GM23338 (cell line): ENCODE measurements at regions not wholly inside any gene's neighbourhood (a gene's known extent, or its start where the extent isn't known, plus 50 kb on each side); places are given as distances from the start of the nearest gene placed in this dataset.

Source experiments
- ATAC-seq: fragments of 200-7000 bp; cut with Tn5 transposase; 3 replicates; pipeline ENCODE4 v1.9.1; 2020
- DNase-seq: peaks from one replicate; pipeline ENCODE4 v3.0.0-alpha.2; 2015; ENCODE audit warnings: low spot score
- H2AFZ ChIP-seq: fragments of 200-600 bp; sonication (generic); 2 replicates; pipeline ENCODE4 v1.8.0; 2016; ENCODE audit warnings: antibody characterized with exemption, mild to moderate bottlenecking, moderate library complexity
- H3F3A ChIP-seq: fragments of 200-600 bp; sonication (generic); replicated peaks from 2 replicates; pipeline ENCODE4 v1.8.0; 2017; ENCODE audit warnings: antibody characterized with exemption, mixed run types, low read depth
- H3K27ac ChIP-seq: fragments of 200-600 bp; sonication (generic); 2 replicates; pipeline ENCODE4 v1.6.1; 2016; ENCODE audit warnings: low read depth
- H3K27me3 ChIP-seq: fragments of 200-600 bp; sonication (generic); 2 replicates; pipeline ENCODE4 v1.8.0; 2016; ENCODE audit warnings: mild to moderate bottlenecking, mixed run types, moderate library complexity; ENCODE audit not compliant: insufficient read depth
- H3K36me3 ChIP-seq: fragments of 200-600 bp; sonication (generic); 2 replicates; pipeline ENCODE4 v1.8.0; 2016; ENCODE audit warnings: mild to moderate bottlenecking; ENCODE audit not compliant: insufficient read depth
- H3K4me1 ChIP-seq: fragments of 200-600 bp; sonication (generic); 2 replicates; pipeline ENCODE4 v1.8.0; 2016; ENCODE audit warnings: mild to moderate bottlenecking, moderate library complexity; ENCODE audit not compliant: insufficient read depth
- H3K4me2 ChIP-seq: fragments of 200-600 bp; sonication (generic); 2 replicates; pipeline ENCODE4 v1.7.1; 2017; ENCODE audit warnings: mixed run types
- H3K4me3 ChIP-seq: fragments of 200-600 bp; sonication (generic); 2 replicates; pipeline ENCODE4 v1.6.1; 2016; ENCODE audit warnings: mixed run types
- H3K79me2 ChIP-seq: fragments of 200-600 bp; sonication (generic); replicated peaks from 2 replicates; pipeline ENCODE4 v1.8.0; 2017; ENCODE audit warnings: mild to moderate bottlenecking; ENCODE audit not compliant: insufficient read depth
- H3K9me2 ChIP-seq: fragments of 200-600 bp; sonication (generic); 2 replicates; pipeline ENCODE4 v1.8.0; 2017; ENCODE audit not compliant: insufficient read depth
- H4K20me1 ChIP-seq: fragments of 200-600 bp; sonication (generic); replicated peaks from 2 replicates; pipeline ENCODE4 v1.8.0; 2017; ENCODE audit warnings: mild to moderate bottlenecking; ENCODE audit not compliant: insufficient read depth
- H3K27ac Mint-ChIP-seq: 2 replicates; pipeline ENCODE4 v1.8.0; 2020; ENCODE audit warnings: inconsistent platforms, mild to moderate bottlenecking, moderate library complexity, mixed read lengths
- H3K27me3 Mint-ChIP-seq: 3 replicates; pipeline ENCODE4 v1.8.0; 2022; ENCODE audit warnings: low read depth, mild to moderate bottlenecking, moderate library complexity, mixed read lengths, inconsistent platforms; ENCODE audit not compliant: insufficient read depth, poor library complexity
- H3K36me3 Mint-ChIP-seq: 3 replicates; pipeline ENCODE4 v1.8.0; 2021; ENCODE audit warnings: low read depth, mild to moderate bottlenecking, inconsistent platforms, moderate library complexity, mixed read lengths
- H3K4me1 Mint-ChIP-seq: 3 replicates; pipeline ENCODE4 v1.8.0; 2020; ENCODE audit warnings: mild to moderate bottlenecking, inconsistent platforms, mixed read lengths
- H3K4me3 Mint-ChIP-seq: 3 replicates; pipeline ENCODE4 v1.8.0; 2021; ENCODE audit warnings: moderate library complexity, mild to moderate bottlenecking, inconsistent platforms, mixed read lengths
- H3K9me3 Mint-ChIP-seq: 3 replicates; pipeline ENCODE4 v1.8.0; 2020; ENCODE audit warnings: moderate library complexity, mild to moderate bottlenecking, inconsistent platforms, mixed read lengths
- CREB1 ChIP-seq: fragments of 250-450 bp; sonication (Bioruptor Pico); IDR thresholded peaks from 2 replicates; pipeline ENCODE4 v1.5.0; 2020; ENCODE audit warnings: low read depth, mild to moderate bottlenecking, moderate library complexity
- CTCF ChIP-seq, 2 experiments: fragments of 200-600 bp in 1 of 2; sonication (generic) in 1 of 2; conservative IDR thresholded peaks; 2 replicates each; pipeline versions ENCODE4 v1.5.1 to v1.6.1; 2016 to 2017; ENCODE audit warnings: antibody characterized with exemption in 2 of 2, low read depth in 2 of 2, mild to moderate bottlenecking in 2 of 2, moderate library complexity in 1 of 2
- EZH2 ChIP-seq: fragments of 200-600 bp; sonication (generic); IDR thresholded peaks from one replicate; pipeline ENCODE4 v1.8.0; 2017; ENCODE audit warnings: antibody characterized with exemption, mild to moderate bottlenecking, low read depth; ENCODE audit not compliant: unreplicated experiment
- EZH2phosphoT487 ChIP-seq: fragments of 200-600 bp; sonication (generic); IDR thresholded peaks from one replicate; pipeline ENCODE4 v1.8.1; 2018; ENCODE audit warnings: antibody characterized with exemption; ENCODE audit not compliant: unreplicated experiment
- POLR2AphosphoS5 ChIP-seq: IDR thresholded peaks from 2 replicates; pipeline ENCODE4 v1.6.1; 2016; ENCODE audit warnings: antibody characterized with exemption, low read depth
- ZNF331 ChIP-seq: fragments of 250-450 bp; sonication (Bioruptor Pico); IDR thresholded peaks from 2 replicates; pipeline ENCODE4 v1.5.0; 2020; ENCODE audit warnings: low read depth, mild to moderate bottlenecking, moderate library complexity
- TF ChIP-seq, protein P1 (sequence below): fragments of 250-450 bp; sonication (Bioruptor Pico); IDR thresholded peaks from 2 replicates; pipeline ENCODE4 v1.5.0; 2020; ENCODE audit warnings: mild to moderate bottlenecking, moderate library complexity

DNA sequence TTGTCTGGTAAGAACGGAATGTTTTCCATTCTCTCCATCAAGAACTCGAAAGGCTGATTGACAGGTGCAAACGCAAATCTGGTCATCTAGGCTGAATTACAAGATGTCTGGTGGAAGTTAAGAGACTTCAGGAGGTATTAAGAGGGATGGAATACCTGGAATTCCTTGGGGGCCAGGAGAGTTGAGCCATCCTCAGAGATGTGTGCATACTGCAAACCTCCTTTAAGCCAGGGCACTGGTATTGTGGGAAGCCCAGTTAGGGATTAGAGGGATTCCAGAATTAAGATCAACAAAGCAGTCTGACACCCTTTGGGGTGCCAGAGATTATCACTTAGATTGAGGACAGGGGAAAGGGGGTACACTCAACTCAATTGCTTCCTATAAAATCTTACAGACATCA lies 151.4 kb downstream of the VCX3A start:
- Mint-ChIP-seq H3K27ac (no peak overlapping the region), H3K9me3 (no peaks in the 10 kb centered on the region), H3K4me1 (peaks cover 27% of the 10 kb centered on the region), H3K4me3 (no peak overlapping the region), H3K36me3 (no peaks in the 10 kb centered on the region), H3K27me3 (no peaks in the 10 kb centered on the region)
- peak; percentile 29 for DNase-seq
- no peak for ATAC-seq
- no peak overlapping the region for H3K4me2 ChIP-seq
- TF ChIP-seq CREB1 (CRISPR knock-in tag) (no peak), EZH2phosphoT487 (no peak), ZNF331 (CRISPR knock-in tag) (no peak), EZH2 (no peak), POLR2AphosphoS5 (no peak), CTCF (conservative IDR thresholded peaks at IDR 0.05; ENCODE audit: low read depth in 2 of 2) (no peak)
- TF ChIP-seq, protein P1, sequence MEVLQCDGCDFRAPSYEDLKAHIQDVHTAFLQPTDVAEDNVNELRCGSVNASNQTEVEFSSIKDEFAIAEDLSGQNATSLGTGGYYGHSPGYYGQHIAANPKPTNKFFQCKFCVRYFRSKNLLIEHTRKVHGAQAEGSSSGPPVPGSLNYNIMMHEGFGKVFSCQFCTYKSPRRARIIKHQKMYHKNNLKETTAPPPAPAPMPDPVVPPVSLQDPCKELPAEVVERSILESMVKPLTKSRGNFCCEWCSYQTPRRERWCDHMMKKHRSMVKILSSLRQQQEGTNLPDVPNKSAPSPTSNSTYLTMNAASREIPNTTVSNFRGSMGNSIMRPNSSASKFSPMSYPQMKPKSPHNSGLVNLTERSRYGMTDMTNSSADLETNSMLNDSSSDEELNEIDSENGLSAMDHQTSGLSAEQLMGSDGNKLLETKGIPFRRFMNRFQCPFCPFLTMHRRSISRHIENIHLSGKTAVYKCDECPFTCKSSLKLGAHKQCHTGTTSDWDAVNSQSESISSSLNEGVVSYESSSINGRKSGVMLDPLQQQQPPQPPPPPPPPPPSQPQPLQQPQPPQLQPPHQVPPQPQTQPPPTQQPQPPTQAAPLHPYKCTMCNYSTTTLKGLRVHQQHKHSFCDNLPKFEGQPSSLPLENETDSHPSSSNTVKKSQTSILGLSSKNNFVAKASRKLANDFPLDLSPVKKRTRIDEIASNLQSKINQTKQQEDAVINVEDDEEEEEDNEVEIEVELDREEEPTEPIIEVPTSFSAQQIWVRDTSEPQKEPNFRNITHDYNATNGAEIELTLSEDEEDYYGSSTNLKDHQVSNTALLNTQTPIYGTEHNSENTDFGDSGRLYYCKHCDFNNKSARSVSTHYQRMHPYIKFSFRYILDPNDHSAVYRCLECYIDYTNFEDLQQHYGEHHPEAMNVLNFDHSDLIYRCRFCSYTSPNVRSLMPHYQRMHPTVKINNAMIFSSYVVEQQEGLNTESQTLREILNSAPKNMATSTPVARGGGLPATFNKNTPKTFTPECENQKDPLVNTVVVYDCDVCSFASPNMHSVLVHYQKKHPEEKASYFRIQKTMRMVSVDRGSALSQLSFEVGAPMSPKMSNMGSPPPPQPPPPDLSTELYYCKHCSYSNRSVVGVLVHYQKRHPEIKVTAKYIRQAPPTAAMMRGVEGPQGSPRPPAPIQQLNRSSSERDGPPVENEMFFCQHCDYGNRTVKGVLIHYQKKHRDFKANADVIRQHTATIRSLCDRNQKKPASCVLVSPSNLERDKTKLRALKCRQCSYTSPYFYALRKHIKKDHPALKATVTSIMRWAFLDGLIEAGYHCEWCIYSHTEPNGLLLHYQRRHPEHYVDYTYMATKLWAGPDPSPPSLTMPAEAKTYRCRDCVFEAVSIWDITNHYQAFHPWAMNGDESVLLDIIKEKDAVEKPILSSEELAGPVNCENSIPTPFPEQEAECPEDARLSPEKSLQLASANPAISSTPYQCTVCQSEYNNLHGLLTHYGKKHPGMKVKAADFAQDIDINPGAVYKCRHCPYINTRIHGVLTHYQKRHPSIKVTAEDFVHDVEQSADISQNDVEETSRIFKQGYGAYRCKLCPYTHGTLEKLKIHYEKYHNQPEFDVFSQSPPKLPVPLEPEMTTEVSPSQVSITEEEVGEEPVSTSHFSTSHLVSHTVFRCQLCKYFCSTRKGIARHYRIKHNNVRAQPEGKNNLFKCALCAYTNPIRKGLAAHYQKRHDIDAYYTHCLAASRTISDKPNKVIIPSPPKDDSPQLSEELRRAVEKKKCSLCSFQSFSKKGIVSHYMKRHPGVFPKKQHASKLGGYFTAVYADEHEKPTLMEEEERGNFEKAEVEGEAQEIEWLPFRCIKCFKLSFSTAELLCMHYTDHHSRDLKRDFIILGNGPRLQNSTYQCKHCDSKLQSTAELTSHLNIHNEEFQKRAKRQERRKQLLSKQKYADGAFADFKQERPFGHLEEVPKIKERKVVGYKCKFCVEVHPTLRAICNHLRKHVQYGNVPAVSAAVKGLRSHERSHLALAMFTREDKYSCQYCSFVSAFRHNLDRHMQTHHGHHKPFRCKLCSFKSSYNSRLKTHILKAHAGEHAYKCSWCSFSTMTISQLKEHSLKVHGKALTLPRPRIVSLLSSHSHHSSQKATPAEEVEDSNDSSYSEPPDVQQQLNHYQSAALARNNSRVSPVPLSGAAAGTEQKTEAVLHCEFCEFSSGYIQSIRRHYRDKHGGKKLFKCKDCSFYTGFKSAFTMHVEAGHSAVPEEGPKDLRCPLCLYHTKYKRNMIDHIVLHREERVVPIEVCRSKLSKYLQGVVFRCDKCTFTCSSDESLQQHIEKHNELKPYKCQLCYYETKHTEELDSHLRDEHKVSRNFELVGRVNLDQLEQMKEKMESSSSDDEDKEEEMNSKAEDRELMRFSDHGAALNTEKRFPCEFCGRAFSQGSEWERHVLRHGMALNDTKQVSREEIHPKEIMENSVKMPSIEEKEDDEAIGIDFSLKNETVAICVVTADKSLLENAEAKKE, result no peak
- no peak overlapping the region for H3K27ac ChIP-seq
- no peak overlapping the region for H2AFZ ChIP-seq
- H3K36me3 ChIP-seq, result no peaks in the 10 kb centered on the region
- no peaks in the 10 kb centered on the region for H3K79me2 ChIP-seq
- peaks cover 15% of the 10 kb centered on the region; the same call in 1 of the 2 replicates for H3K4me1 ChIP-seq
- no peak overlapping the region for H3K4me3 ChIP-seq
- no peaks in the 10 kb centered on the region for H3K27me3 ChIP-seq
- H4K20me1 ChIP-seq, result no peaks in the 10 kb centered on the region
- no peaks in the 10 kb centered on the region for H3F3A ChIP-seq
- no peaks in the 10 kb centered on the region for H3K9me2 ChIP-seq
